Esophagus muscularis mucosa (tissue), 4 donors: ENCODE measurements at regions not wholly inside any gene's neighbourhood (a gene's known extent, or its start where the extent isn't known, plus 50 kb on each side); places are given as distances from the start of the nearest gene placed in this dataset.

Source experiments
- DNase-seq: peaks from one replicate; pipeline ENCODE4 v3.0.0-alpha.2; 2017; ENCODE audit errors: extremely low spot score
- H3K27ac ChIP-seq, 4 donors: fragments of 200-600 bp; sonication (generic); replicated peaks in 1 of 4; 1 replicate in 3 of 4; 2 replicates in 1 of 4; pipeline ENCODE4 v1.5.1; 2016 to 2019; ENCODE audit warnings: mild to moderate bottlenecking in 1 of 4
- H3K27me3 ChIP-seq, 4 donors: fragments of 200-600 bp; sonication (generic); one replicate each; pipeline versions ENCODE4 v1.5.1 to v1.6.0; 2016 to 2019
- H3K36me3 ChIP-seq, 4 donors: fragments of 200-600 bp; sonication (generic); one replicate each; pipeline ENCODE4 v1.5.1; 2016 to 2019
- H3K4me1 ChIP-seq, 4 donors: fragments of 200-600 bp; sonication (generic); one replicate each; pipeline ENCODE4 v1.5.1; 2016 to 2019
- H3K4me3 ChIP-seq, 4 donors: fragments of 200-600 bp; sonication (generic); 1 replicate in 2 of 4; 2 replicates in 2 of 4; pipeline ENCODE4 v1.5.1; 2016 to 2019; ENCODE audit warnings: mild to moderate bottlenecking in 4 of 4, moderate library complexity in 1 of 4
- H3K9me3 ChIP-seq, 4 donors: fragments of 200-600 bp; sonication (generic); 1 replicate in 3 of 4; 2 replicates in 1 of 4; pipeline ENCODE4 v1.5.1; 2016 to 2019
- CTCF ChIP-seq, 3 experiments: fragments of 200-600 bp in 2 of 3; fragments of 450-650 bp in 1 of 3; sonication (generic) in 2 of 3; IDR thresholded peaks; one replicate each; pipeline ENCODE4 v1.5.1; 2017 to 2019; ENCODE audit warnings: antibody characterized with exemption in 3 of 3, mild to moderate bottlenecking in 2 of 3, moderate library complexity in 1 of 3
- EP300 ChIP-seq: sonication (generic); formaldehyde crosslinking; IDR thresholded peaks from one replicate; pipeline ENCODE4 v1.6.1; 2017; ENCODE audit warnings: antibody characterized with exemption
- POLR2A ChIP-seq: fragments of 450-650 bp; IDR thresholded peaks from one replicate; pipeline ENCODE4 v1.6.1; 2017; ENCODE audit warnings: antibody characterized with exemption, moderate library complexity, mild to moderate bottlenecking, low read depth
- POLR2AphosphoS5 ChIP-seq, 2 donors: sonication (generic); formaldehyde crosslinking; IDR thresholded peaks; one replicate each; pipeline ENCODE4 v1.6.1; 2017; ENCODE audit warnings: antibody characterized with exemption in 2 of 2
- WGBS: methylation state at CpG from one replicate; pipeline ENCODE4 v1.1.5; 2018; 5-methylcytosine and 5-hydroxymethylcytosine counted together
- intact Hi-C: fragments of 100-400 bp; cut with DNase I; formaldehyde crosslinking; loops from one replicate; pipeline ENCODE4 v1.15.1; 2023

- Histone ChIP-seq H3K27ac (no peak overlapping the region), H3K9me3 (no peaks in the 10 kb centered on the region), H3K27me3 (no peaks in the 10 kb centered on the region), H3K4me3 (no peak overlapping the region), H3K36me3 (no peaks in the 10 kb centered on the region), H3K4me1 (no peaks in the 10 kb centered on the region)
- TF ChIP-seq POLR2A (no peak), EP300 (no peak), CTCF (IDR thresholded peaks at IDR 0.05) (no peak), POLR2AphosphoS5 (IDR thresholded peaks at IDR 0.05) (no peak)
- intact Hi-C loops = no loop called here
- no peak for DNase-seq
- WGBS = 70% methylated on average over 1 of the region's 1 CpG
Measured at GRCh38 chr1:108017698-108018097, 52.7 kb upstream of the VAV3 start.

- Histone ChIP-seq H3K4me1 (no peaks in the 10 kb centered on the region), H3K27me3 (no peaks in the 10 kb centered on the region), H3K27ac (no peak overlapping the region), H3K4me3 (no peak overlapping the region), H3K36me3 (no peaks in the 10 kb centered on the region), H3K9me3 (no peaks in the 10 kb centered on the region)
- intact Hi-C loops = no loop called here
- 30% methylated on average over 4 of the region's 4 CpGs for WGBS
- no peak for TF ChIP-seq POLR2AphosphoS5 (IDR thresholded peaks at IDR 0.05)
- TF ChIP-seq CTCF (IDR thresholded peaks at IDR 0.05) = no peak
- no peak for TF ChIP-seq EP300
- no peak for TF ChIP-seq POLR2A
- no peak for DNase-seq
Measured at GRCh38 chr1:108016451-108016920, 51.5 kb upstream of the VAV3 start.
